HCT116 (cell line): ENCODE measurements at regions not wholly inside any gene's neighbourhood (a gene's known extent, or its start where the extent isn't known, plus 50 kb on each side); places are given as distances from the start of the nearest gene placed in this dataset.

Experiments used
- CEBPB ChIP-seq: IDR thresholded peaks from 2 replicates; pipeline ENCODE4 v1.6.1; 2012; ENCODE audit warnings: low read depth
- CTCF ChIP-seq, 3 experiments: fragments of 200-600 bp in 1 of 3; sonication (generic) in 1 of 3; IDR thresholded peaks in 2 of 3; conservative IDR thresholded peaks in 1 of 3; 2 replicates each; pipeline ENCODE4 v1.5.1; 2012 to 2017; ENCODE audit warnings: low read depth in 2 of 3, low read length in 2 of 3, antibody characterized with exemption in 1 of 3, borderline replicate concordance in 1 of 3, control low read depth in 1 of 3, mild to moderate bottlenecking in 1 of 3, mixed read lengths in 1 of 3, mixed run types in 1 of 3, moderate library complexity in 1 of 3; ENCODE audit not compliant: insufficient read depth in 1 of 3
- POLR2A ChIP-seq: IDR thresholded peaks from 2 replicates; pipeline ENCODE4 v1.7.0; 2011; ENCODE audit warnings: borderline replicate concordance; ENCODE audit not compliant: insufficient read depth, insufficient read length; ENCODE audit errors: extremely low read depth
- SRF ChIP-seq: IDR thresholded peaks from 2 replicates; pipeline ENCODE4 v1.6.1; 2012; ENCODE audit warnings: low read depth
- ZNF274 ChIP-seq: fragments of 200-500 bp; sonication (Bioruptor generic); IDR thresholded peaks from 2 replicates; pipeline ENCODE4 v1.6.1; 2014; ENCODE audit warnings: mild to moderate bottlenecking, low read depth, low read length, inconsistent platforms
- TF ChIP-seq, protein P1 (sequence below): IDR thresholded peaks from 2 replicates; pipeline ENCODE4 v1.6.1; 2012; ENCODE audit warnings: low read depth
- TF ChIP-seq, protein P2 (sequence below): IDR thresholded peaks from 2 replicates; pipeline ENCODE4 v1.6.1; 2011; ENCODE audit warnings: mild to moderate bottlenecking, low read length, moderate library complexity; ENCODE audit not compliant: insufficient replicate concordance; ENCODE audit errors: extremely low read depth

GRCh38 chr2:59378127-59378526 is 1137.0 kb upstream of the FANCL start:
- TF ChIP-seq CEBPB, result no peak
- TF ChIP-seq ZNF274, result no peak
- no peak for TF ChIP-seq POLR2A
- TF ChIP-seq, protein P1, sequence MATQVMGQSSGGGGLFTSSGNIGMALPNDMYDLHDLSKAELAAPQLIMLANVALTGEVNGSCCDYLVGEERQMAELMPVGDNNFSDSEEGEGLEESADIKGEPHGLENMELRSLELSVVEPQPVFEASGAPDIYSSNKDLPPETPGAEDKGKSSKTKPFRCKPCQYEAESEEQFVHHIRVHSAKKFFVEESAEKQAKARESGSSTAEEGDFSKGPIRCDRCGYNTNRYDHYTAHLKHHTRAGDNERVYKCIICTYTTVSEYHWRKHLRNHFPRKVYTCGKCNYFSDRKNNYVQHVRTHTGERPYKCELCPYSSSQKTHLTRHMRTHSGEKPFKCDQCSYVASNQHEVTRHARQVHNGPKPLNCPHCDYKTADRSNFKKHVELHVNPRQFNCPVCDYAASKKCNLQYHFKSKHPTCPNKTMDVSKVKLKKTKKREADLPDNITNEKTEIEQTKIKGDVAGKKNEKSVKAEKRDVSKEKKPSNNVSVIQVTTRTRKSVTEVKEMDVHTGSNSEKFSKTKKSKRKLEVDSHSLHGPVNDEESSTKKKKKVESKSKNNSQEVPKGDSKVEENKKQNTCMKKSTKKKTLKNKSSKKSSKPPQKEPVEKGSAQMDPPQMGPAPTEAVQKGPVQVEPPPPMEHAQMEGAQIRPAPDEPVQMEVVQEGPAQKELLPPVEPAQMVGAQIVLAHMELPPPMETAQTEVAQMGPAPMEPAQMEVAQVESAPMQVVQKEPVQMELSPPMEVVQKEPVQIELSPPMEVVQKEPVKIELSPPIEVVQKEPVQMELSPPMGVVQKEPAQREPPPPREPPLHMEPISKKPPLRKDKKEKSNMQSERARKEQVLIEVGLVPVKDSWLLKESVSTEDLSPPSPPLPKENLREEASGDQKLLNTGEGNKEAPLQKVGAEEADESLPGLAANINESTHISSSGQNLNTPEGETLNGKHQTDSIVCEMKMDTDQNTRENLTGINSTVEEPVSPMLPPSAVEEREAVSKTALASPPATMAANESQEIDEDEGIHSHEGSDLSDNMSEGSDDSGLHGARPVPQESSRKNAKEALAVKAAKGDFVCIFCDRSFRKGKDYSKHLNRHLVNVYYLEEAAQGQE, result no peak
- no peak for TF ChIP-seq CTCF (IDR thresholded peaks at IDR 0.05 in 2 of 3, conservative IDR thresholded peaks at IDR 0.05 in 1 of 3; ENCODE audit: borderline replicate concordance in 1 of 3, insufficient read depth in 1 of 3, low read depth in 2 of 3, low read length in 2 of 3)
- TF ChIP-seq, protein P2, sequence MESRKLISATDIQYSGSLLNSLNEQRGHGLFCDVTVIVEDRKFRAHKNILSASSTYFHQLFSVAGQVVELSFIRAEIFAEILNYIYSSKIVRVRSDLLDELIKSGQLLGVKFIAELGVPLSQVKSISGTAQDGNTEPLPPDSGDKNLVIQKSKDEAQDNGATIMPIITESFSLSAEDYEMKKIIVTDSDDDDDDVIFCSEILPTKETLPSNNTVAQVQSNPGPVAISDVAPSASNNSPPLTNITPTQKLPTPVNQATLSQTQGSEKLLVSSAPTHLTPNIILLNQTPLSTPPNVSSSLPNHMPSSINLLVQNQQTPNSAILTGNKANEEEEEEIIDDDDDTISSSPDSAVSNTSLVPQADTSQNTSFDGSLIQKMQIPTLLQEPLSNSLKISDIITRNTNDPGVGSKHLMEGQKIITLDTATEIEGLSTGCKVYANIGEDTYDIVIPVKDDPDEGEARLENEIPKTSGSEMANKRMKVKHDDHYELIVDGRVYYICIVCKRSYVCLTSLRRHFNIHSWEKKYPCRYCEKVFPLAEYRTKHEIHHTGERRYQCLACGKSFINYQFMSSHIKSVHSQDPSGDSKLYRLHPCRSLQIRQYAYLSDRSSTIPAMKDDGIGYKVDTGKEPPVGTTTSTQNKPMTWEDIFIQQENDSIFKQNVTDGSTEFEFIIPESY, result no peak
- no peak for TF ChIP-seq SRF
